ENCODE measurements at regions not wholly inside any gene's neighbourhood (a gene's known extent, or its start where the extent isn't known, plus 50 kb on each side); places are given as distances from the start of the nearest gene placed in this dataset.

GRCh38 chr3:144148356-144148755 is 176.7 kb downstream of the DIPK2A start:
- POLR2A ChIA-PET (ENCODE audit: low non-redundant PET), result no interaction called here
- no peak overlapping the region for H3K27ac ChIP-seq (ENCODE audit: low read depth, low read length, poor library complexity, severe bottlenecking)
- no peaks in the 10 kb centered on the region for H3K36me3 ChIP-seq (ENCODE audit: insufficient read depth, low read length, poor library complexity, severe bottlenecking)
- no peaks in the 10 kb centered on the region for H3K27me3 ChIP-seq (replicated peaks; ENCODE audit: insufficient read depth, low read depth, low read length, poor library complexity)
- no peaks in the 10 kb centered on the region for H3K9me3 ChIP-seq (ENCODE audit: low read depth, low read length, poor library complexity, severe bottlenecking)
- TF ChIP-seq, protein P1, sequence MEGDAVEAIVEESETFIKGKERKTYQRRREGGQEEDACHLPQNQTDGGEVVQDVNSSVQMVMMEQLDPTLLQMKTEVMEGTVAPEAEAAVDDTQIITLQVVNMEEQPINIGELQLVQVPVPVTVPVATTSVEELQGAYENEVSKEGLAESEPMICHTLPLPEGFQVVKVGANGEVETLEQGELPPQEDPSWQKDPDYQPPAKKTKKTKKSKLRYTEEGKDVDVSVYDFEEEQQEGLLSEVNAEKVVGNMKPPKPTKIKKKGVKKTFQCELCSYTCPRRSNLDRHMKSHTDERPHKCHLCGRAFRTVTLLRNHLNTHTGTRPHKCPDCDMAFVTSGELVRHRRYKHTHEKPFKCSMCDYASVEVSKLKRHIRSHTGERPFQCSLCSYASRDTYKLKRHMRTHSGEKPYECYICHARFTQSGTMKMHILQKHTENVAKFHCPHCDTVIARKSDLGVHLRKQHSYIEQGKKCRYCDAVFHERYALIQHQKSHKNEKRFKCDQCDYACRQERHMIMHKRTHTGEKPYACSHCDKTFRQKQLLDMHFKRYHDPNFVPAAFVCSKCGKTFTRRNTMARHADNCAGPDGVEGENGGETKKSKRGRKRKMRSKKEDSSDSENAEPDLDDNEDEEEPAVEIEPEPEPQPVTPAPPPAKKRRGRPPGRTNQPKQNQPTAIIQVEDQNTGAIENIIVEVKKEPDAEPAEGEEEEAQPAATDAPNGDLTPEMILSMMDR (conservative IDR thresholded peaks at IDR 0.05; ENCODE audit: low read depth, low read length), result no peak
- TF ChIP-seq EZH2 (IDR thresholded peaks at IDR 0.05; ENCODE audit: borderline replicate concordance, low read depth, low read length, poor library complexity, severe bottlenecking), result no peak
- no TSS peak for BruUV-seq (replicated peaks)
- H3K4me1 ChIP-seq (ENCODE audit: insufficient read depth, low read length, poor library complexity, severe bottlenecking), result no peaks in the 10 kb centered on the region
- no peak overlapping the region for H3K4me3 ChIP-seq (ENCODE audit: low read depth, low read length, poor library complexity, severe bottlenecking)
- CTCF ChIA-PET, result no interaction called here
- no peak for DNase-seq (ENCODE audit: low spot score)
- intact Hi-C loops (cut with micrococcal nuclease; ENCODE audit: unreplicated experiment), result no loop called here

GRCh38 chr3:144151983-144152382 is 180.4 kb downstream of the DIPK2A start:
- ChIA-PET CTCF (no interaction called here), POLR2A (ENCODE audit: low non-redundant PET) (no interaction called here)
- TF ChIP-seq EZH2 (IDR thresholded peaks at IDR 0.05; ENCODE audit: borderline replicate concordance, low read depth, low read length, poor library complexity, severe bottlenecking), result no peak
- TF ChIP-seq, protein P1 (conservative IDR thresholded peaks at IDR 0.05; ENCODE audit: low read depth, low read length), result no peak
- intact Hi-C loops (cut with micrococcal nuclease; ENCODE audit: unreplicated experiment), result no loop called here
- H3K4me3 ChIP-seq (ENCODE audit: low read depth, low read length, poor library complexity, severe bottlenecking), result no peak overlapping the region
- H3K36me3 ChIP-seq (ENCODE audit: insufficient read depth, low read length, poor library complexity, severe bottlenecking), result no peaks in the 10 kb centered on the region
- H3K9me3 ChIP-seq (ENCODE audit: low read depth, low read length, poor library complexity, severe bottlenecking), result no peaks in the 10 kb centered on the region
- DNase-seq (ENCODE audit: low spot score), result no peak
- no TSS peak for BruUV-seq (replicated peaks)
- H3K4me1 ChIP-seq (ENCODE audit: insufficient read depth, low read length, poor library complexity, severe bottlenecking), result no peaks in the 10 kb centered on the region
- no peak overlapping the region for H3K27ac ChIP-seq (ENCODE audit: low read depth, low read length, poor library complexity, severe bottlenecking)
- no peaks in the 10 kb centered on the region for H3K27me3 ChIP-seq (replicated peaks; ENCODE audit: insufficient read depth, low read depth, low read length, poor library complexity)

GRCh38 chr3:144160627-144161026 is 189.0 kb downstream of the DIPK2A start:
- no TSS peak for BruUV-seq (replicated peaks)
- TF ChIP-seq, protein P1 (conservative IDR thresholded peaks at IDR 0.05; ENCODE audit: low read depth, low read length), result no peak
- no peak for TF ChIP-seq EZH2 (IDR thresholded peaks at IDR 0.05; ENCODE audit: borderline replicate concordance, low read depth, low read length, poor library complexity, severe bottlenecking)
- peaks cover 6% of the 10 kb centered on the region for H3K9me3 ChIP-seq (ENCODE audit: low read depth, low read length, poor library complexity, severe bottlenecking)
- H3K4me3 ChIP-seq (ENCODE audit: low read depth, low read length, poor library complexity, severe bottlenecking), result no peak overlapping the region
- no peak for DNase-seq (ENCODE audit: low spot score)
- POLR2A ChIA-PET (ENCODE audit: low non-redundant PET), result no interaction called here
- CTCF ChIA-PET, result no interaction called here
- no peaks in the 10 kb centered on the region for H3K27me3 ChIP-seq (replicated peaks; ENCODE audit: insufficient read depth, low read depth, low read length, poor library complexity)
- H3K36me3 ChIP-seq (ENCODE audit: insufficient read depth, low read length, poor library complexity, severe bottlenecking), result no peaks in the 10 kb centered on the region
- intact Hi-C loops (cut with micrococcal nuclease; ENCODE audit: unreplicated experiment), result no loop called here
- H3K4me1 ChIP-seq (ENCODE audit: insufficient read depth, low read length, poor library complexity, severe bottlenecking), result peaks cover 6% of the 10 kb centered on the region
- no peak overlapping the region for H3K27ac ChIP-seq (ENCODE audit: low read depth, low read length, poor library complexity, severe bottlenecking)

Data from A673 (cell line).